D721Med (cell line): ENCODE measurements at regions not wholly inside any gene's neighbourhood (a gene's known extent, or its start where the extent isn't known, plus 50 kb on each side); places are given as distances from the start of the nearest gene placed in this dataset.
"Not testable (repeated sequence)": the region's sequence is repeated elsewhere in the genome, so short reads cannot be mapped to it uniquely, and the experiment has no call there.

ENCODE experiments used
- DNase-seq: peaks from one replicate; pipeline ENCODE4 v3.0.0; 2011; ENCODE audit warnings: low spot score; ENCODE audit not compliant: insufficient read length
- FAIRE-seq: peaks from 2 replicates; lab custom pipeline; 2011; peaks lifted over from hg19 to GRCh38; lab: Jason Lieb, UNC
- TF ChIP-seq, protein P1 (sequence below): IDR thresholded peaks from 2 replicates; pipeline ENCODE4 v1.5.1; 2012; ENCODE audit warnings: mild to moderate bottlenecking, control low read depth; ENCODE audit not compliant: insufficient read depth; ENCODE audit errors: missing control alignments

DNA sequence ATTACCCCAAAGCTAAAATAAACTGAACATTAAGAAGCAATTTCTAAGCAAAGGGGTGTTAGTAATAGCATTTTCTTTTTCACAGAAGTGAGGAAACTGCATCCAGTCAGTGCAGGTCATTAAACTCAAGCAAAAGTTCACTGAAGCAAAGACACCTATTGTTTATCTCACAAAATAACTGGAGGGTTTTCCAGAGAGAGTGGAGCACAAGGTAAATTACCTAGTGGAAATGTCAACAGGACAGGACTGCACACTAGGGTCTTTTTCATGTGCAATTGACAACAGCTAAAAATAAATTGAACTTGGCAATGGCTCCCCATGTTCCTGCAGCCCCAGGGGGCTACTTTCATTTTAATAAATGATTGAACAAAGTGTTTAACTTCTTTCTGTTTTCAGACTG is 742.0 kb downstream of the GALC start:
- DNase-seq (no peak), FAIRE-seq (no peak)
- TF ChIP-seq, protein P1, sequence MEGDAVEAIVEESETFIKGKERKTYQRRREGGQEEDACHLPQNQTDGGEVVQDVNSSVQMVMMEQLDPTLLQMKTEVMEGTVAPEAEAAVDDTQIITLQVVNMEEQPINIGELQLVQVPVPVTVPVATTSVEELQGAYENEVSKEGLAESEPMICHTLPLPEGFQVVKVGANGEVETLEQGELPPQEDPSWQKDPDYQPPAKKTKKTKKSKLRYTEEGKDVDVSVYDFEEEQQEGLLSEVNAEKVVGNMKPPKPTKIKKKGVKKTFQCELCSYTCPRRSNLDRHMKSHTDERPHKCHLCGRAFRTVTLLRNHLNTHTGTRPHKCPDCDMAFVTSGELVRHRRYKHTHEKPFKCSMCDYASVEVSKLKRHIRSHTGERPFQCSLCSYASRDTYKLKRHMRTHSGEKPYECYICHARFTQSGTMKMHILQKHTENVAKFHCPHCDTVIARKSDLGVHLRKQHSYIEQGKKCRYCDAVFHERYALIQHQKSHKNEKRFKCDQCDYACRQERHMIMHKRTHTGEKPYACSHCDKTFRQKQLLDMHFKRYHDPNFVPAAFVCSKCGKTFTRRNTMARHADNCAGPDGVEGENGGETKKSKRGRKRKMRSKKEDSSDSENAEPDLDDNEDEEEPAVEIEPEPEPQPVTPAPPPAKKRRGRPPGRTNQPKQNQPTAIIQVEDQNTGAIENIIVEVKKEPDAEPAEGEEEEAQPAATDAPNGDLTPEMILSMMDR, result no peak

GRCh38 chr14:87241018-87241768 is 751.8 kb downstream of the GALC start:
- FAIRE-seq, result no peak
- TF ChIP-seq, protein P1, result no peak
- no peak for DNase-seq

DNA sequence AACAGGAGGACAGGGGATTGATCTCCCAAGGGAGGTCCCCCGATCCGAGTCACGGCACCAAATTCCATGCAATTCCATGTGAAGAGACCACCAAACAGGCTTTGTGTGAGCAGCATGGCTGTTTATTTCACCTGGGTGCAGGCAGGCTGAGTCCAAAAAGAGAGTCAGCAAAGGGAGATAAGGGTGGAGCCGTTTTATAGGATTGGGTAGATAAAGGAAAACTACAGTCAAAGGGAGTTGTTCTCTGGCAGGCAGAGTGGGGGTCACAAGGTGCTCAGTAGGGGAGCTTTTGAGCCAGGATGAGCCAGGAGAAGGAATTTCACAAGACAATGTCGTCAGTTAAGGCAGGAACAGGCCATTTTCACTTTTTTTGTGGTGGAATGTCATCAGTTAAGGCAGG is 752.7 kb downstream of the GALC start:
- FAIRE-seq, DNase-seq: not testable (repeated sequence)

DNA sequence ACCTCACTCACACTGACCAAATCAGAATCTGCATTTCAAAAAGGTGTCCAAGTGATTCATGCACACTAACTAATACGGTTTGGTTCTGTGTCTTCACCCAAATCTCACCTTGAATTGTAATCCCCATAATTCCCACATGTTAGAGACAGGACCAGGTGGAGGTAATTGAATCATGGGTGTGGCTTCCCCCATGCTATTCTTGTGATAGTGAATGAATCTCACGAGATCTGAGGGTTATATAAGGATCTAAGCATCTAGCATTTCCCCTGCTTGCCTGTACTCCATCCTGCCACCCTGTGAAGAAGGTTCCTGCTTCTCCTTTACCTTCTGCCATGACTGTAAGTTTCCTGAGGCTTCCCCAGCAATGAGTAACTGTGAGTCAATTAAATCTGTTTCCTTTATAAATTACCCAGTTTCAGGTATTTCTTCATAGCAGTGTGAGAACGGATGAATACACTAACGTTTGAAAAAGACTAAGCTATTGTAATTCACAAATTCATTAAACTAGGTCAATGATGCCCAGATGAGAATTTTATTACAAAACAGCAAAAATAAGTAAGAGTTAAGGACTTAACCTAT is 759.1 kb downstream of the GALC start:
- TF ChIP-seq, protein P1, result no peak
- no peak for DNase-seq
- no peak for FAIRE-seq

DNA sequence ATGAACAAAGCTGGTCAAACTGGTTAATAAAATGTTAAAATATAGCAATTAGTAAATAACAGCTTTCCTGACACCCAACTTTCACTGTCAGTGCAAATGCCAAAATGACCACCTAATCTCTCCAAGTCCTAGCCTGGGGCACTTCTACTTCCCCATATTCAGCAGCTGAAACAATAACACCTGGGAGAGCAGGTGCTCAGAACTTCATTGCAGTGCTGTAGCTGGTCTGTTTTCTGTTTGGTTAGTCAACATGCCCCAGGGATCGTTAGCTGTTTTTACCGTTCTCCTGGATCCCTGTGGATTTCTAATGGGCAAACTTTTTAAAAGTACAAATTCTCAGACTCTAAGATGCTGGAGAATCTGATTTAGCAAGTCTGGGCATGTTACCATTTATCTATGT is 759.7 kb downstream of the GALC start:
- TF ChIP-seq, protein P1, result no peak
- DNase-seq, result no peak
- no peak for FAIRE-seq

DNA sequence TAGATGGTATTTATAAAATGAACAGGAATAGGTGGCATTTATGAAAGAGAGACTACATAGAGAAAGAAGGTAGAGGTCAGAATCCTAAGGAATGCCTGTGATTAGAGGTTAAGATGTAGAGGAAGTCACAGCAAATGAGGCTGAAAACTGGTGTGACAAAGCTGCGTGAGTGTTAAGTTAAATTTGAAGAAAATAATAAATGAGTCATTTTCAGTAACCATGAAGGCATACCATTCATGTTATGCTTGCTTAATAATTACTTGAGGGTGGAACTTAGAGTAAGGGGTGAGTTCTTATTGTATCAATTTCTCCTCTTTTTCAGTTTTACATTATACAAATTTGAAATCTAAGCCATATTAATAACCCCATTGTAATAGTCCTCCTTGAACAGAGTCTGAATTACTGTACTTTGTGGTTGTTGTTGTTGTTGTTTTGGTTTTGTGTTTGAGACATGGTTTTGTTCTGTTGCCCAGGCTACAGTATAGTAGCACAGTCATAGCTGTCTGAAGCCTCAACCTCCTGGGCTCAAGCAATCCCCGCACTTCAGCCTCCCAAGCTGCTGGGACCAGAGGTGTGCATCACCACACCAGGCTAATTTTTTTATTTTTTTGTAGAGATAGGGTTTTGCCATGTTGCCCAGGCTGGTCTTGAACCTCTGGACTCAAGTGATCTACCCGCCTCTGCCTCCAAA is 761.5 kb downstream of the GALC start:
- FAIRE-seq, result no peak
- TF ChIP-seq, protein P1, result no peak
- DNase-seq, result no peak

DNA sequence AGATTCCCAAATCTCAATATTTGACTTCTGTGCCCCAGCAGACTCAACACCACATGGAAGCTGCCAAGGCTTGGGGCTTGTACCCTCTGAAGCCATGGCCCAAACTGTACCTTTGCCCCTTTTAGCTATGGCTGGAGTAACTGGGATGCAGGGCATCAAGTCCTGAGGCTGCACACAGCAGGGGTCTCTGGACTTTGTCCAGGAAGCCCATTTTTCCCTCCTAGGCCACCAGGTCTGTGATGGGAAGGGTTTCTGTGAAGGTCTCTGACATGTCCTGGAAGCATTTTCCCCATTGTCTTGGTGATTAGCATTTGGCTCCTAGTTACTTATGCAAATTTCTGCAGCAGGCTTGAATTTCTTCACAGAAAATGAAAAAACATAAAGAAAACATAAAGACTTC is 762.3 kb downstream of the GALC start:
- FAIRE-seq, result no peak
- no peak for DNase-seq
- TF ChIP-seq, protein P1, result no peak
